Fibroblast of pulmonary artery (primary cell): ENCODE measurements at regions not wholly inside any gene's neighbourhood (a gene's known extent, or its start where the extent isn't known, plus 50 kb on each side); places are given as distances from the start of the nearest gene placed in this dataset.
"Not testable (repeated sequence)": the region's sequence is repeated elsewhere in the genome, so short reads cannot be mapped to it uniquely, and the experiment has no call there.

Experiments used
- DNase-seq: peaks from one replicate; pipeline ENCODE4 v3.0.0-alpha.2; 2010; ENCODE audit warnings: low read depth
- H3K4me3 ChIP-seq: replicated peaks from 2 replicates; pipeline ENCODE4 v1.5.1; 2011; ENCODE audit warnings: low read depth, mild to moderate bottlenecking, control low read depth, low read length, moderate library complexity
- TF ChIP-seq, protein P1 (sequence below): IDR thresholded peaks from 2 replicates; pipeline ENCODE4 v1.5.1; 2011; ENCODE audit warnings: mild to moderate bottlenecking, control low read depth, low read length, inconsistent platforms; ENCODE audit errors: missing control alignments

DNA sequence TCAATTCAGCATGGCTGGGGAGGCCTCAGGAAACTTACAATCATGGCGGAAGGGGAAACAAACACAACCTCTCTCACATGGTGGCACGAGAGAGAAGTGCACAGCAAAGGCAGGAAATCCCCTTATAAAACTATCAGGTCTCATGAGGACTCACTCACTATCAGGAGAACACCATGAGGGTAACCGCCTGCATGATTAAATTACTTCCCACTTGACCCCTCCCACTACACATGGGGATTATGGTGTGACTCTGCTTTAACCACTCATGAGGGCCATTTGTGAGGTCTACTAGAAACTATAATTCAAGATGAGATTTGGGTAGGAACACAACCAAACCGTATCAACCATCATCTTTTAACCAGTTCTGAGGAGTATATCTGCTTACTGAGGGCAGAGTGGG lies 387.4 kb upstream of the NFIA start:
- DNase-seq = no peak
- no peak overlapping the region for H3K4me3 ChIP-seq
- TF ChIP-seq, protein P1, sequence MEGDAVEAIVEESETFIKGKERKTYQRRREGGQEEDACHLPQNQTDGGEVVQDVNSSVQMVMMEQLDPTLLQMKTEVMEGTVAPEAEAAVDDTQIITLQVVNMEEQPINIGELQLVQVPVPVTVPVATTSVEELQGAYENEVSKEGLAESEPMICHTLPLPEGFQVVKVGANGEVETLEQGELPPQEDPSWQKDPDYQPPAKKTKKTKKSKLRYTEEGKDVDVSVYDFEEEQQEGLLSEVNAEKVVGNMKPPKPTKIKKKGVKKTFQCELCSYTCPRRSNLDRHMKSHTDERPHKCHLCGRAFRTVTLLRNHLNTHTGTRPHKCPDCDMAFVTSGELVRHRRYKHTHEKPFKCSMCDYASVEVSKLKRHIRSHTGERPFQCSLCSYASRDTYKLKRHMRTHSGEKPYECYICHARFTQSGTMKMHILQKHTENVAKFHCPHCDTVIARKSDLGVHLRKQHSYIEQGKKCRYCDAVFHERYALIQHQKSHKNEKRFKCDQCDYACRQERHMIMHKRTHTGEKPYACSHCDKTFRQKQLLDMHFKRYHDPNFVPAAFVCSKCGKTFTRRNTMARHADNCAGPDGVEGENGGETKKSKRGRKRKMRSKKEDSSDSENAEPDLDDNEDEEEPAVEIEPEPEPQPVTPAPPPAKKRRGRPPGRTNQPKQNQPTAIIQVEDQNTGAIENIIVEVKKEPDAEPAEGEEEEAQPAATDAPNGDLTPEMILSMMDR = no peak

DNA sequence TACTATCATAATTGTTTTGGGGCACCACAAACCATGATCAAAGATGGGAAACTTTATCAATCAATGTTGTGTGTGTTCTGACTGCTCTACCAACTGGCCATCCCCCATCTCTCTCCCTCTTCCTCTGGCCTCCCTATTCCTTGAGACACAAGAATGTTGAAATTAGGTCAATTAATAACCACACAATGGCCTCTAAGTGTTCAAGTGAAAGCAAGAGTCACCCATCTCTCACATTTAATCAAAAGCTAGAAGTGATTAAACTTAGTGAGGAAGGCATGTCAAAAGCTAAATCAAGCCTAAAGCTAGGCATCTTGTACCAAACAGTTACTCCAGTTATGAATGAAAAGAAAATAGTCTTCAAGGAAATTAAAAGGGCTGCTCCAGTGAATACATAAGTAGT lies 390.3 kb upstream of the NFIA start:
- TF ChIP-seq, protein P1 = no peak
- no peak overlapping the region for H3K4me3 ChIP-seq
- DNase-seq = no peak

DNA sequence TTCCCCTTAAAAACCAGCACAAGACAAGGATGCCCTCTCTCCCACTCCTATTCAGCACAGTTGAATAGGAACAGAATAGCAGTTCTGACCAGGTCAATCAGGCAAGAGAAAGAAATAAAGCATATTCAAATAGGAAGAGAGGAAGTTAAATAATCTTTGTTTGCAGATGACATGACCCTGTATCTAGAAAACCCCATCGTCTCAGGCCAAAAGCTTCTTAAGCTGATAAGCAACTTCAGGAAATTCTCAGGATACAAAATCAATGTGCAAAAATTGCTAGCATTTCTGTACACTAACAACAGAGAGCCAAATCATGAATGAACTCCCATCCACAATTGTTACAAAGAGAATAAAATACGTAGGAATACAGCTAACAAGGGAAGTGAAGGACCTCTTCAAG lies 394.1 kb upstream of the NFIA start:
- not testable (repeated sequence) for DNase-seq, H3K4me3 ChIP-seq

DNA sequence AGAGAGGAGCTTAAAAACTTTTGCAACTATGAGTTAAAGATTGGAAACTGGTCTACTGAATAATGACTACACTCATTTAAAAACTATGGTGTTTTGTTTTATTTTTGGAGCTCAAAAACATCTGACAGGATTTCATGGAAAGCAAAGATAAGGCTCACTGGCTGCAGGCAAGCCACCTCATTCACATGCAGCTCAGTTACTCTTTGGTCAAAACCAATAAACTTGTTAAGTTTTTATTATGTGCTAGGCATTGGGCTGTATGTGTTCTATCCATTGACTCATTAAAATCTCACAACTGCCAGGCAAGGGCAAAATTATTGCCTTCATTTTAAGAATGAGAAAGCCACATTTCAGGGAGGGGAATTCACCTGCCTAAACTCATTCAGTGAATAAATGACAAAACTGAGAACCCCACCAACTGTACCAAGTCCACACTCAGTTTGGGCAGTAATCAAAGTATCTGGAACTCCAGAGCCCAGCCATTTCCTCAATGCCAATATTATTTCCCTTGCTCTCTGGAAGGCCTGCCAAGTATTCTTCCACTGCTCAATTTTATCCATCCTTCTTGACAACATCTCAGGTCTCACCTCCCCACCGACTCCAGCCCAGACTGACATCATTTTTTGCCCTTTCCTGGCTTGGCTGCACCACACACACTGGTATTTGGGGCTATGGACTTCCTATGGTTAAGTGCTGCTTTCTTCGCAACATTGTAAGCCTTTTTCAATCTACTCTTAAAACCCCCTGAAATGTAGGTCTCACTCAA lies 401.1 kb upstream of the NFIA start:
- H3K4me3 ChIP-seq = no peak overlapping the region
- no peak for DNase-seq
- TF ChIP-seq, protein P1 = no peak

DNA sequence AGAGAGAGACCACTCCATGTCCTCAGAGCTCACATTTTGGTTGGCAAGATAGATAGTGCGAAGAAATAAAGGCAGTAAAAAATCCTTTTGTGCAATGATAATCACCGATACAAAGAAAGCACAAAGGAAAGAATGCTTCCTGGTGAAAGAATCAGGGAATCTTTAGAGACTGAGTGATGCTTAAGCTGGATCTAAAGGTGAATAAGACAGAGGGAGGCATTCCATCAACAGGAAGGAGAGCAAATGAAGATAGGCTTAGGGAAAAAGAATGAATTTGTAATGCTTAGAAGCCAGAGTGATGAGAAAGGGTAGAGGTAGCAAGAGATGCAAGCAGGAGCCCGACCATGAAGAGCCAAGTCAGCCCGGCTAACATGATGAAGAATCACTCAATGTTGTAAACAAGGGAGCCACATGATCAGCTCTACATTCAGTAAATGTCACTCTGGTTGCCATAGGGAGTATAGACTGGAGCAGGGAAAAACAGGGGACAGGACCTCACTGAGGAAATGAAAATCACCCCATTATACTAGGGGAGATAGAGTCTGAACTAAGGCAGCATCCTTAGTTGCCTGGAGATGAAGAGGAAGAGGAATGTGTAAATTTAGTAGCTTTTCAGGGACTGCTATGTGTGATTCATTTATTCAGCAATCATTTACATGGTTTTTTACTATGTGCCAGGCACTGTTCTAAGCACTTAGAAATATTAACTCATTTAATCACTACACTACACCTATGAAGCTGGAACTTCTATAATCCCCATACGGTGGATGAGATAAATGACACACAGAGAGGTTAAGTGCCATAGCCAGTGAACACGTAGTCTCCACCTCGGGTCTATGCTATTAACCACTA lies 402.6 kb upstream of the NFIA start:
- H3K4me3 ChIP-seq = no peak overlapping the region
- no peak for DNase-seq
- TF ChIP-seq, protein P1 = no peak

DNA sequence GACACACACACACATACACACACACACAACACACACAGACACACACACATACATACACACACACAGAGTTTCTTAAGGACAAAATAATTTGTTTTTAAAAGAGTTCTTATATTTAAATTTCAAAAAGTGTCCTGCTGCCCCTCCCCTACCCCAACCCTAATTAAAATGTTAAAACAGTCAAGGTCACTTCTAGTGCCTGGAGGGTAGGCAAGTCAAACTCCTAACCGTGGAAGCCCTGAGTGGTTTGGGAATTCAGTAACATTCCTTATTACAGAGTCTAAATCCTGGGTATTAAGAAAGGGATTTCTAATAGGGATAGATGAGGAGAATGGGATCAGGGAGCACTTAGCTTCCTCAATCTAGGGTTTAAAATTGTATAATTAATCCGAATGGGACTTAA lies 403.6 kb upstream of the NFIA start:
- TF ChIP-seq, protein P1 = no peak
- DNase-seq = no peak
- H3K4me3 ChIP-seq = no peak overlapping the region

DNA sequence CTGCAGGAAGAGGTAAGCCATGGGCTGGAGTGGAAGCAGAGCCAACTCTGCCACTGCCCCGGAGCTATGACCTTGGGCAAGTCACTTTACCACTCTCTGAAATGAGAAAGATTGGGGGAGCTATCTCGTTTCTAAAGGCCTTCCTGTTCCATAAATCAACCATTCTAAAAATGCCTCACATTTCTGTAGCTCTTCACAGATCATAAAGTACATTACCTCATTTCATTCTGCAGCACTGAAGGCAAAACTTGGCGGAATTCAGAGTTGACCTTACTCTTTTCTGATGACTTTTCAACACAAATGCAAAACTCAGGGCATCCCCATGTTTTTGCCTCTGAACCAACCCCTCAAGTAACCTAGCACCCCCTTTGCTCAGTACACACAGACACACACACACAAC lies 404.0 kb upstream of the NFIA start:
- TF ChIP-seq, protein P1 = no peak
- DNase-seq = no peak
- no peak overlapping the region for H3K4me3 ChIP-seq
